C1 segment of cervical spinal cord (tissue), 14 donors: ENCODE measurements at regions not wholly inside any gene's neighbourhood (a gene's known extent, or its start where the extent isn't known, plus 50 kb on each side); places are given as distances from the start of the nearest gene placed in this dataset.
"Not testable (repeated sequence)": the region's sequence is repeated elsewhere in the genome, so short reads cannot be mapped to it uniquely, and the experiment has no call there.

Experiments used
- DNase-seq, 14 donors: peaks; one replicate each; lab custom pipeline; 2025; lab: John Stamatoyannopoulos, UW

DNA sequence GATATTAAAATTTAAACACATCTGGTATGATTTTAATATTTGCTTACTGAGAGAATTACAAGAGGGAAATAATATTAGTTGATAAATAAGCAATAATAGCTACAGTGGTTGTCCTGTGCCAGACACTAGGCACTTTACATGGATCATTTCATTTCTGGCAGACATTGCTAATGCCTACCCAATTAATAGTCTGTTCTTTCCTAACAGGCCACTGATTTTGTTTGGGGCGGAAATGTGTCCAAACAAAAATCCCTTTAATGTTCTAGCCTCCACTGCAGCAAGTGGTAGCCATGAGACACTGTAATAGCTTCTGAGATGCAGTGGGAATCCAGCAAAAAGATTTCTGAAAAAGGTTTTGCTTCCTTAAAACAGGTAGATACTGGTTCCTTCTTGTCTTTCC lies 527.4 kb downstream of the CSNK1G3 start:
- no peak for DNase-seq

DNA sequence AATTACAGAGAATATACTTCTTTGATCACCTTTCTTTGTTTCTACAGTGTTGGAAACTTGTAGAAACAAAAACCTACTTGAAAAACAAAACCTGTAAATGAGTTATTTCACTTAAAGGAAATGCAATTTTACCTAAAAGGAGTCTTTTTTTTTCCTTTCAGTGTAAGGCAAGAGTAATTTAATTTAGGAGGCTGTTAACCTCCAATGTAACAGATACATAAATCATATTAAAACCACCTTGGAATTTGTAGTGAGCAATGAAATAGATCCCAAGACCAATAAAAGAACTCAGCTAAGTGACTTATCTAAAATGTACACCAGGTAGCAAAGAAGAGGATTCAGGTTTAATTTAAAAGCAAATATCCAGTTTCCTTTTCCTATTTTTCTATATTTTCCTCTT lies 524.8 kb downstream of the CSNK1G3 start:
- no peak for DNase-seq

DNA sequence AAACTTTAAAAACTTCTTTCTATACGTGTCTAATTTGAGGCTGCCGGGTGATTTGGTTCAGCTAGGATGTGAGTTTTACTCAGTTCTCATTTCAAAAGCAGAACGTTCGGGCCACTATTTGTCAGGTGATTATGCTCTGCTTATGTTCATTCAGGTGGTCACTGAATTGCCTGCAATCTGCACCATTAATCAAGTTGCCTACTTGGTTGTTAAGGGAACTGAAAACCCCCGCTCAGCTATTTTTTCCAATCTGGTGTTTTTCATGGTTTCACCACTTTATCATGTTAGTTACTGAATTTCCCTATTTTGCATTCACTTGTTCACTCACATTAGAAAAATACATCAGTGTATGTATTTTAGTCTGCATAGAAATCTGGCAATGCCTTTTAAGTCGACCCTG lies 523.0 kb downstream of the CSNK1G3 start:
- no peak for DNase-seq

DNA sequence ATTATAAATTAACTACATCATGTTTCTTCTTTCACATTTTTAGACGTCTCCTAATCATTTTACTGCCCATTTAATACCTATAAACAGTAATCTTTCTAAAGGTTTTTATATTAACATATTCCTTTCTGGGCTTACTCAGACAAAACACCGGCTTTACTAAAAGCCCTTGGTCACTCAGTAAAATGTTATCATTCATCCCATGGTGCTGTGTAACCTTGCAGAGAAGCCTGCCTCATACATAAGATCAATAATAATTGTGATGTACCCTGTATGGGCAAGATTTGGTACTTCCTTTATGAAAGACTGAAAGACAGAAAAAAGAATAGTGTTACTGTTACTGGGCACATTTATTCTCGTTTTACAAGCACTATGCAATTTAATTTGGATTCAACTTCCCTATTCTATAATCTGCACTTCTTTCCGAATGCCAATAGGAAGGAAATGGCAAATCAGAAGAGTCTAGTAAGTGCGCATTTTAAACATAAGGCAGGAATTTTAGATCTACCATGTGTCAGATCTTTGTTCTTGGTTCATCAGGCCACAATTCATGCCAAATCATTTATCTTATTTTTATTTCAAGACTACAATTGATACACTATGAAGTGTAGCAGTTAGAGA lies 522.2 kb downstream of the CSNK1G3 start:
- no peak for DNase-seq

DNA sequence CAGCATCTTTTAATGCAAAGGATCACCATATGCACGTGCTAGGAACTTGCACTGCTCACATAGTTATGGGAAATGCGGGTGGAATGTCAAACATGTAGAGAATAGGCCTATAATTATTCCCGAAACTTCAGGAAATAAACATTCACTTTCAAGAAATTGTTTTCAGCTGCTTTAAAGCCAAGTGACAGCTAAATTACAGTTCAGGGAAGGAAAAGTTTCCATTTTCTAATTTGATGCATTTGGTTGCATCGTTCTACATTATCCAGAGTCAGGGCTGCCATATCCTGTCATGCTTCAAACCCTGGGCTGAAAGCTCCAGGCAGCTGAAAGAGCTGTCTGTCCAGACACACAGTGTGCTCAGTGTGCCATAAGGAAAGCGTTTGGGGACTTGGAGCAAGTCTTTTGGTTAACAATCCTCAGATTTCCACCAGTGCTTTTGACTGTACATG lies 518.1 kb downstream of the CSNK1G3 start:
- peak in 4 of 14 donors; percentile 4 to 17 (median 11) for DNase-seq

DNA sequence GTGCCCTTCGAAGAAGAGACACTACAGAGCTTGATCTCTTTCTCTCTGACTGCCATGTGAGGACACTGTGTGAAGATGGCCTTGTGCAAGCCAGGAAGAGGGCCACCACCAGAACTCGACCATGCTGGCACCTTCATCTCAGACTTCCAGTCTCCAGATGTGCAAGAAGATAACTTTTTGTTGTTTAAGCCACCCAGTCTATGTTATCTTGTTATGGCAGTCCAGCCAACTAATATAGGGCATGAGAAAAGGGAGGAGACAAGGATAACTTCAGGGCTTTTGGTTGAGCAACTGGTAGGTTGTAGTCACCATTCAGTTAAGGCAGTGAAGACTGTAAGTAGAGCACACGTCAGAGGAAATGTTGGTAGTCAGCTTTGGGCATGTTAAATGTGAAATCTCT lies 515.5 kb downstream of the CSNK1G3 start:
- DNase-seq = no peak

DNA sequence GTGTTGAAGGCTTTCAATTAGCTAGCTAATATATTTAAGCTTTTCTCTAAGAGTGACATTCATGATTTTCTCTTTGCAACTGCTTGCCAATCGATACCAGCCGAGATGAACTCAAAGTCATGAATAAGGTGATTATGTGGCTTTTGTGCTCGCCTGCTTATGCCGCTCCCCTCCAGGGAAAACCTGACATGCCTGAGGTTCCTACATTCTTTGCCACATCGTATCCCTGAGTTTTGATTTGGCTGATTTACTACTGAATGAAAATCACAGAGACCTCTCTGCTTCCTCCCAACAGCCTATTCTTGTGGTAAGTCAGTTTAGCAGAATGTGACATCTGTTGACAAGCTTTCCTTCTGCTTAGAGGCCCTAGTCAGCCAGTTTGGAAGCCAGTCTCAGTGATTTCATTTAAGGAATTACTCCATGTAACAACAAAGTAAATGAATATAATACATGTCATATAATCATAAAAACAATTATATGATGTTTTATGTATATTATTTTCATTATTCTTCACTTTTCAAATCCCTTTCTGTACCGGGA lies 513.4 kb downstream of the CSNK1G3 start:
- no peak for DNase-seq

DNA sequence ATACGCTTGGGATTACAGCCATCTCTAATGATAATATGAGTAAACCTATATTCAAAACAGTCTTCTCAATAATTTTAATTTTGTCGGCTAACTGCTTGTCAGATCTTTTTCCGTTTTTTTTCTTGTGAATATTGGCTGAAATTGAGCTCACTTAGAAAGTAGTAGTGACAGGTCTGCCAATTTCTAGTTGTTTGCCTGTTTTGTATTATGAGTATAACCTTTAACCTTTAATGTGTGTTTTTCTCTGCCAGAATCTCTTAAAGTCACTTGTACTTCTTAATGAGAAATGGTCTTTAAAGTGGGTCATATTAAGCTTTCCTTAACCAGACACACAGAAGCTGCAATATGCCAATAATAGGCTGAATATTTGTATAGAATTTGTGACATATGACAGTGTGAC lies 511.0 kb downstream of the CSNK1G3 start:
- no peak for DNase-seq

DNA sequence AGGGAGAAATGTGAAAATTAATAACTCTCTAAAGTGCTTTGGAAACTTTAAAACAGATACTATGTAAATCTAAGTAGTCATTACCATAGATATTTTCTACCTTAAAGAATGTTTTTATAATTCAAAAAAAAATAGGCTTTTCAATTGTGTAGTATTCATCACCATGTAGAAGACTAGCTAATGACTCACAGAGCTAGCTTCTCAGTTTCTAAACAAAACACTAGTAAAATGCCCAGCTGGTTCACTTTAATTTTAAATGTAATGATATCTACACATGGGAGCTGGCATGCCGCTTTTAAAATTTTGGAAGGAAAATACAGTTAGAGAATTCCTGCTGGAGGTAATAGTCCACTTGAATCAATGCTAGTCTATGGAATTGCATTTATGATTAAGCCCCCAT lies 509.8 kb downstream of the CSNK1G3 start:
- DNase-seq = no peak

DNA sequence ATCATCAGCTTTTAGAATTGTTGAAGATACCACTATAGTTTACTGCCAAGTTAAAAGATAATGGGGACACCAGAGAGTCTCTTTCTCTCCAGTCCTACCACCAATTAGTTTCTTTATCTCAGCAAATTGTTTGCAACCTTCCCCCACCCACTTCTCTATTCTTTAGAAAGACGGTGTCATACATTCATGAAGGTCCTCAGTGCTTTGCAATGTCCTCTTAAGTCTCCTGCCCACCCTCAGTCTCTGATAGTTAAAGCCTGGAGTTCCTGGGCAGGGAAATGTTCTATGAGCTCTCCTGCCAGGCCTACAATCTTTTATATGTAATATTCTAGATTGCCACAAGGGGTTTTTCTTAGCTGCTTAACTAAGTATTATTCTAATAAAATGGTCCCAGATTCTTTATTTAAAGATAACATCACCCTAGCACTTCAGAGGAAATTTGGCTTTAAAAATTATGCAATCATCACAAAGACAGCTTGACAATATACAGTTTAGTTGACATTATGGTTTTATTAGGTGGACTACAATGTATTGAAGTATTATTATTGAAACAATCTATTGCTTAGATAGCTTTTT lies 509.2 kb downstream of the CSNK1G3 start:
- DNase-seq = no peak

DNA sequence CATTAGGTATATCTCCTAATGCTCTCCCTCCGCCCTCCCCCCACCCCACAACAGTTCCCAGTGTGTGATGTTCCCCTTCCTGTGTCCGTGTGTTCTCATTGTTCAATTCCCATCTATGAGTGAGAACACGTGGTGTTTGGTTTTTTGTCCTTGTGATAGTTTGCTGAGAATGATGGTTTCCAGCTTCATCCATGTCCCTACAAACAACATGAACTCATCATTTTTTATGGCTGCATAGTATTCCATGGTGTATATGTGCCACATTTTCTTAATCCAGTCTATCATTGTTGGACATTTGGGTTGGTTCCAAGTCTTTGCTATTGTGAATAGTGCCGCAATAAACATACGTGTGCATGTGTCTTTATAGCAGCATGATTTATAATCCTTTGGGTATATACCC lies 505.3 kb downstream of the CSNK1G3 start:
- not testable (repeated sequence) for DNase-seq

DNA sequence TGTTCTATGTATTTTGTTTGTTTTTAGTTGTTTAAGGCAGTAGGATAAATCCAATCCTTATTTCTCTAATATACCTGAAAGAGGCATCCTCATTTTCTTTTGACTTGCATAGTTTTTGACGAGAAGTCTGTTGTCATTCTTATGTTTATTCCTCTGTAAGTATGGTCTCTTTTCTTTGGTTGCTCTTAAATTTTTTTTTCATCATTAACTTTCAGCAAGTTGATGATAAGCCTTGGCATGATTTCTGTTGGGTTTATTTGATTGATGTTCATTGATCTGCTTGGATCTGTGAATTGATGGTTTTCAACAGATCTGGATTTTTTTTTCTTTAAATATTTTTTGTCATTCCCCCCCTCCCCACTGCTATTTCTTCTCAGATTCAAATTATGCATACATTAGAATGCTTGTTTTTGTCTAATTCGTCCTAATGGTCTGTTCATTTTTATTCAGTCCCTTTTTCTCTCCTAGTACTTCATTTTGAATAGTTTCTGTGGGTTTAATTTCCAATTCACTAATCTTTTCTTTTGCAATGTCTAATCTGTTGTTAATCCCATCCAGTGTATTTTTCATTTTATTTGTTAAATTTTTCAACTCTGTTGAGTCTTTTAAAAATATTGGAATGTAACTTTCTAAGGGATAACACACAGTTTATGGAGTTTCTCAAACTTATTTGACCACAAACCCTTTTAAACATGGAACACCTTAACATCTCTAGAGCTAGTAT lies 495.9 kb downstream of the CSNK1G3 start:
- no peak for DNase-seq

DNA sequence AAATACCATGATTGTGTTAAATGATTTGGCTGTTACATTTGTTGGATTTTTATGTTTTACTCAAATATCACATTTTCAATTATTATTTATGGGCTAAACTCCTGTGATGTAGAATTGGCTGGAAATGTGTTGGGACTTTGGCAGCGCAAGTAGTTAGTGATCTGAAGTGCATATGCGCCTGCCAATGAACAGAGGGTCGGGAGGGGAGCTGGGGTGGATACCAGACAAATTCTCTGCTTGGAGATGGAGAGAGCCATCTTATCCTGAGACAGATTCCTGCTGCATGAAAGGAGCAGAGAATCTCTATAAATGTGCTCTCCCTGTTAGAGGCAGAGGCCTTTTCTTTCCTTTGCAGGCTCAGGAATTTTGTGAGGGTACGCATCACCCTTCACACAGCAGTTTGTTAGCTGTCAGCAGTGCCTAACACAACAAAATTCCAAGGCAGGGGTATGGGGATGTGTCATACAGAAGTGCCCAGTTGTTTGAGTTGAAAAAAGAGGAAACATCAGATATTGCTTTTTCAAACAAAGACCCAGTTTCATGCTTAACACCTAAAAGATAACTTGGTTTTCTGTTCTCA lies 489.1 kb downstream of the CSNK1G3 start:
- DNase-seq = no peak

DNA sequence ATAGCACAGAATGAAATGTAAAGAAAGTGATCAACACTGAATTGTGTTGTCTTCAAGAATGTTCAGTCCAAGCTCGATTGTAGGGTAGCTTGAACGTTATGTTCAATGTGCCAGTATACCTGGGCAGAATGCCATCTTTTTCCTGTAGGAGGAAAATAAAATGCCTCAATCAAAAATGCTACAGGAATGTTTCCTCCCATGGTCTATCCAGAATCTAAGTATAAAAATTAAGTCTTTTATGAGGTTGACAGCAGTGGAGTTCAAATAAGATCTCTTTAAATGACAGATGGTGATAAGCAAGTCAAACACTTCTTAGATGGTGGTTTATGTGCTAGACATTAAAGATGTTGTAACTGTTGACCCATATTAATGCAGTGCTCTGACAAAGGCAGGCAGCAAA lies 488.6 kb downstream of the CSNK1G3 start:
- DNase-seq = no peak

DNA sequence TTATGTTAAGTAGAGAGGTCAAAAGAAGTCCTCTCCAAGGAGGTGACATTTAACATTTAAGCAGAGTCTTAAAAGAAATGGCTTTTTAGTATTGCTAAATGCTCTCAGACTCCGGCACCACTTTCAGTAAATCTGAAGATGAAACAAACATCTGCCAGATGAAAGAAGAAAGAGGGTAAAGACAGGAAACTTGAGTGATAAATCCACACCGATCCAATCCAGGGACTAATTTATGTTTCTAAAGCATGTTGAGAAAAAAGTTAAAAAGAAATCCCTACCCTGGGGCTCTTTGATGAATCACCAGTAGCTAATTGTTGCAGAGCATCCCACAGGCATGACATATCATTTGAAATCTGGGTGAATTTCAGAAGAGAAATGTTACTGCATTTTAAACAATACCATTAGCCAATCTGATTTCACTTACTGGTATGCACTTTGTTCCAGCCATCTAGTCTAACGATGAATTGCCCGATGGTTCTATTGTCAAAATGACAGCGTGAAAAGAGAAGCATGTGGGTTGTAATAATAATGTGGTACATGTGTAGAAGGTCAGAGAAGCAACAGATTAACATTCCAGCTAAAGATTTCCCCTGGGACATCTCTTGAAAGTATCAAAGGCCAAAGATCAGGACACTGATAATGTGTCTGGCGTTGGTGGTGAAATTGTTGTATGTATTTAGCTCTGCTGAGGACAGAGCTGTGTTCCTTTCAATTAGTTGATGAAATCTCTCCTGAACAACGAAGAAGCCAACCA lies 485.7 kb downstream of the CSNK1G3 start:
- DNase-seq = no peak

DNA sequence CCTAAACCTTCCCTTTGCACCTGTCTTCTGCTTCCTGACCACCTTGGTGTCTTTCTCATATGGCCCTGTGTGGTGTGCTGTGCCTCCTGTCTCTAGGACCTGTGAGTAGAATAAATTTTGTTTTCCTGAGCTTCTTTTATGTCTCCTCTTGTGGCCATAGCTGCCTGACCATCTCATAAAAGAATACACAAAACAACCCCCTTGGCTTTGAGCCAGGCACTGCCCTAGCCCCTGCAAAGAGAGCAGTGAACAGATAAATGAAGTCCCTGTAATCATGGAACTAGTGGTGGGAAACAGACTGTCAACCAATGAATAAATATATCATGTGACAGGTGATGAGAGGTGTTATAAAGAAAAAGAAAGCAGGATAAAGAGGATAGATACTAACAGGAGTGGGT lies 485.1 kb downstream of the CSNK1G3 start:
- no peak for DNase-seq

DNA sequence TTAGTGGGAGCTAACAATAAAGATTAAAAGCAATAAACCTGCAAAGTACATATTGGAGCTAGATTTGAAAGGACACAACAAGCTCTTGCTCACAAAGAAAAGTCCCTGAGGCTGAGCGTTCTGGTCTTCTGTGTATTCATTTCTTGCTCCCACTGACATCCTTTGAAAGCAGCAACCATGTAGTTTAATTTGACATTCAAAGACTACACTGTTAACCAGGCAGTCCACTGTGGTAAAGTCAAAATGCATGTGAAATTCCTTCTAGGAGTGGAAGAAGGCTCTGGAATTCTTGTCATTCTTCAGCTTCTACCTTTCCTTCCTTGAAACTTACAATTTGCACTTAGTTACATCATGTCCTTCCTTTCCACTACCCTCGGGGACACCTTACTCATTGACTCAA lies 480.7 kb downstream of the CSNK1G3 start:
- DNase-seq = no peak

DNA sequence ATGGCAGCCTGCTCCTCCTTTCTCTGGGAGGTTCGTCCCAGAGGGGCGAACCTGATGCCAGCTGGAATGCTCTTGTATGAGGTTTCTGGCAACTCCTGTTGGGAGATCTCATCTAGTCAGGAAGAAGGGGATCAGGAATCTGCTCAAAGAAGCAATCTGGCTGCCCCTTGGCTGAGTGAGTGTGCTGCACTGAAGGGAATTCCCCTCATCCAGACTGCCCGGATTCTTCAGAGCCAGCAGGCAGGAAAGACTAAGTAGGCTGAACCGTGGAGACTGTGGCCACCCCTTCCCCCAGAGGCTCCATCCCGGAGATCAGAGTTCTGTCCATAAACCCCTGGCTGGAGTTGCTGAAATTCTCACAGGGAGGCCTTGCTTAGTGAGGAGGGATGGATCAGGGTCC lies 476.0 kb downstream of the CSNK1G3 start:
- no peak for DNase-seq

DNA sequence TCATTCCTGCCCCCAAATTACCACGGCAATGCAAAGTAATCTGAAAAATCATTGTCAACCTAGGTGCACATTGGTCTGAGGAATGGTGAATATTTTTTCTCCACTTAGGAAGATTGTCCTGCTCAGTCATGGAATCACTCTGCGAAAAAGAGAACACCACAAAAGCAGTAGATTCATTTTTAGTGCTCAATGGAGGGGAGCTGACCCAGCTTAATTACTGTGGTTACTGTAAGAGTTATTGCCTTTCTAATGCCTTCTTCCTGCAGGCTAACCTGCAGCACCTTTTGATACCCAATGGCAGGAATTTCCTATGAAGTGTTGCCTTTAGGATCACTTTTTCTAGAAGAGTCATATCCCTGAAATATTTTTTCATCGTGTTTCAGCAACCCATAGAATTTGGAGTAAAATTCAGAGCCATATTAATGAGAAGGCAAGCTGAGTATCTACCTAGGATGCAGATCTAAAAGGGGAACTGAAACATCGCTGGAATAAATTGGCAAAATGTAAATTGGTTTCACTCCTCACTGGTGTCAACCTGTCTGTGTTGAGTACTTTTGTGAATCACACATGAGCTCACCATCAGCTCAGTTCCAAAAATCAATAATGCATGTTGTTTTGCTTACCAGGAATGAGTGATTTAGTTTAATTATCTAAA lies 464.5 kb downstream of the CSNK1G3 start:
- DNase-seq = no peak

DNA sequence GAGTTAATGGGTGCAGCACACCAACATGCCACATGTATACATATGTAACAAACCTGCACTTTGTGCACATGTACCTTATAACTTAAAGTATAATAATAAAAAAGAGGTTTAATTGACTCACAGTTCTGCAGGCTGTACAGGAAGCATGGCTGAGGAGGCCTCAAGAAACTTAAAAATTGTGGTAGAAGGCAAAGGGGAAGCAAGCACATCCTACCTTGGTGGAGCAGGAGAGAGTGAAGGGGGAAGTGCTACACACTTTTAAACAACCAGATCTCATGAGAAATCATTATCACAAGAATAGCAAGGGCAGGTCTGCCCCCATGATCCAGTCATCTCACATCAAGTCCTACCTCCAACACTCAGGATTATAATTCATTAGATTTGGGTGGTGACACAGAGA lies 463.5 kb downstream of the CSNK1G3 start:
- DNase-seq = not testable (repeated sequence)

DNA sequence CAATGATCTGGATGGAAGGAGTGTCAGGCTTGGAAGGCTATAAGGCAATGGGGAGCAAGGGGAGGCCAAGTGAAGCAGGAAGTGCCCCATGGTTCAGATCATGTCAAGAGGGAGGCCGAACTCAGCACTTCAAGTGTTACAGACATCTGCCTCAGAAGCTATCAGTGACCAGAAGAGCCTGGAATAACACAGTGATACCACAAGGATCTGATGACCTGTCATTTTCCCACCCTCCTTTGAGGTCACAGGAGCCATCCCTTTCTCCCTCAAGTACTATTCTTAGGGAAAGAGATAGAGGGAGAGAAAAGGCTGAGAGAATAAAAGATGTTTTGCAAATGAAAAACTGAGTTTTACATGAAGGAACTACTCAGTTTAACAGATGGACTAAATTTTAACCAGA lies 454.8 kb downstream of the CSNK1G3 start:
- no peak for DNase-seq
